ENCODE measurements at regions not wholly inside any gene's neighbourhood (a gene's known extent, or its start where the extent isn't known, plus 50 kb on each side); places are given as distances from the start of the nearest gene placed in this dataset.
A peak's percentile ranks its signal among the peaks of the same experiment; 100 is the strongest.

- Histone ChIP-seq H3K9me3 (ENCODE audit: low read depth) (no peaks in the 10 kb centered on the region), H3K9ac (no peak overlapping the region), H3K79me2 (ENCODE audit: low read depth) (no peaks in the 10 kb centered on the region), H3K27me3 (no peaks in the 10 kb centered on the region), H3K4me3 (no peak overlapping the region), H3F3A (ENCODE audit: low read depth) (no peaks in the 10 kb centered on the region), H4K20me1 (ENCODE audit: low read depth) (no peaks in the 10 kb centered on the region), H2AFZ (replicated peaks) (no peak overlapping the region), H3K27ac (no peak overlapping the region), H3K36me3 (no peaks in the 10 kb centered on the region), H3K4me2 (no peak overlapping the region), H3K4me1 (peaks cover 5% of the 10 kb centered on the region)
- Mint-ChIP-seq H3K4me3 (no peak overlapping the region), H3K27ac (peak overlapping the region; percentile 65), H3K9me3 (peaks cover 6% of the 10 kb centered on the region), H3K27me3 (ENCODE audit: insufficient read depth, low read depth) (peaks cover 2% of the 10 kb centered on the region), H3K36me3 (no peaks in the 10 kb centered on the region), H3K4me1 (peaks cover 6% of the 10 kb centered on the region)
- no peak for TF ChIP-seq EZH2phosphoT487 (IDR thresholded peaks at IDR 0.05)
- no peak for DNase-seq (ENCODE audit: low spot score)
Observed at GRCh38 chr13:90396266-90396665, 951.2 kb upstream of the MIR17HG start.

GRCh38 chr13:90397503-90397902 lies 950.0 kb upstream of the MIR17HG start:
- H3K79me2 ChIP-seq (ENCODE audit: low read depth) = no peaks in the 10 kb centered on the region
- H3K4me3 ChIP-seq = no peak overlapping the region
- H3K27ac ChIP-seq = no peak overlapping the region
- no peak overlapping the region for H2AFZ ChIP-seq (replicated peaks)
- H3F3A ChIP-seq (ENCODE audit: low read depth) = no peaks in the 10 kb centered on the region
- peaks cover 6% of the 10 kb centered on the region for H3K9me3 Mint-ChIP-seq
- H3K27me3 Mint-ChIP-seq (ENCODE audit: insufficient read depth, low read depth) = peaks cover 2% of the 10 kb centered on the region
- no peak overlapping the region for H3K4me3 Mint-ChIP-seq
- no peak overlapping the region for H3K4me2 ChIP-seq
- no peak overlapping the region for H3K27ac Mint-ChIP-seq
- peaks cover 5% of the 10 kb centered on the region for H3K4me1 ChIP-seq
- no peak overlapping the region for H3K9ac ChIP-seq
- H3K9me3 ChIP-seq (ENCODE audit: low read depth) = no peaks in the 10 kb centered on the region
- no peaks in the 10 kb centered on the region for H4K20me1 ChIP-seq (ENCODE audit: low read depth)
- peaks cover 6% of the 10 kb centered on the region for H3K4me1 Mint-ChIP-seq
- H3K36me3 Mint-ChIP-seq = no peaks in the 10 kb centered on the region
- H3K27me3 ChIP-seq = no peaks in the 10 kb centered on the region
- no peaks in the 10 kb centered on the region for H3K36me3 ChIP-seq
- DNase-seq (ENCODE audit: low spot score) = no peak
- TF ChIP-seq EZH2phosphoT487 (IDR thresholded peaks at IDR 0.05) (no peak), CTCF (IDR thresholded peaks at IDR 0.05) (no peak), EZH2 (IDR thresholded peaks at IDR 0.05) (no peak)

- no peak overlapping the region for H3K27ac ChIP-seq
- no peaks in the 10 kb centered on the region for H3K36me3 Mint-ChIP-seq
- H3F3A ChIP-seq (ENCODE audit: low read depth) = no peaks in the 10 kb centered on the region
- H3K4me1 ChIP-seq = peaks cover 5% of the 10 kb centered on the region
- H3K9ac ChIP-seq = no peak overlapping the region
- H3K27me3 ChIP-seq = no peaks in the 10 kb centered on the region
- no peak for DNase-seq (ENCODE audit: low spot score)
- no peak overlapping the region for H3K4me3 Mint-ChIP-seq
- peaks cover 6% of the 10 kb centered on the region for H3K4me1 Mint-ChIP-seq
- peaks cover 6% of the 10 kb centered on the region for H3K9me3 Mint-ChIP-seq
- H3K79me2 ChIP-seq (ENCODE audit: low read depth) = no peaks in the 10 kb centered on the region
- no peaks in the 10 kb centered on the region for H3K36me3 ChIP-seq
- H2AFZ ChIP-seq (replicated peaks) = no peak overlapping the region
- no peak for TF ChIP-seq EZH2phosphoT487 (IDR thresholded peaks at IDR 0.05)
- no peak for TF ChIP-seq CTCF (IDR thresholded peaks at IDR 0.05)
- TF ChIP-seq EZH2 (IDR thresholded peaks at IDR 0.05) = no peak
- no peaks in the 10 kb centered on the region for H3K9me3 ChIP-seq (ENCODE audit: low read depth)
- H3K27me3 Mint-ChIP-seq (ENCODE audit: insufficient read depth, low read depth) = no peaks in the 10 kb centered on the region
- no peak overlapping the region for H3K4me3 ChIP-seq
- H3K4me2 ChIP-seq = no peak overlapping the region
- no peaks in the 10 kb centered on the region for H4K20me1 ChIP-seq (ENCODE audit: low read depth)
- no peak overlapping the region for H3K27ac Mint-ChIP-seq
Observed at GRCh38 chr13:90400372-90400771, 947.1 kb upstream of the MIR17HG start.

- Histone ChIP-seq H4K20me1 (ENCODE audit: low read depth) (no peaks in the 10 kb centered on the region), H3K36me3 (no peaks in the 10 kb centered on the region), H3K79me2 (ENCODE audit: low read depth) (no peaks in the 10 kb centered on the region), H3K4me2 (no peak overlapping the region), H3K9ac (no peak overlapping the region), H3K4me3 (no peak overlapping the region), H3F3A (ENCODE audit: low read depth) (no peaks in the 10 kb centered on the region), H3K27me3 (no peaks in the 10 kb centered on the region), H3K9me3 (ENCODE audit: low read depth) (no peaks in the 10 kb centered on the region), H3K4me1 (peaks cover 5% of the 10 kb centered on the region), H3K27ac (no peak overlapping the region), H2AFZ (replicated peaks) (no peak overlapping the region)
- DNase-seq (ENCODE audit: low spot score) = no peak
- Mint-ChIP-seq H3K9me3 (peaks cover 6% of the 10 kb centered on the region), H3K36me3 (no peaks in the 10 kb centered on the region), H3K4me1 (peaks cover 6% of the 10 kb centered on the region), H3K4me3 (no peak overlapping the region), H3K27ac (no peak overlapping the region), H3K27me3 (ENCODE audit: insufficient read depth, low read depth) (no peaks in the 10 kb centered on the region)
- TF ChIP-seq CTCF (IDR thresholded peaks at IDR 0.05) (no peak), EZH2phosphoT487 (IDR thresholded peaks at IDR 0.05) (no peak), EZH2 (IDR thresholded peaks at IDR 0.05) (no peak)
Observed at GRCh38 chr13:90401150-90401549, 946.3 kb upstream of the MIR17HG start.

All from neural progenitor cell (in vitro differentiated cells).